Neural cell (in vitro differentiated cells): ENCODE measurements at regions not wholly inside any gene's neighbourhood (a gene's known extent, or its start where the extent isn't known, plus 50 kb on each side); places are given as distances from the start of the nearest gene placed in this dataset.

Experiments used
- H2AFZ ChIP-seq: fragments of 200-600, 300-800 bp; sonication (generic), shearing (Covaris generic); 2 replicates; pipeline ENCODE4 v1.6.0; 2014; ENCODE audit warnings: low read depth, mild to moderate bottlenecking, antibody characterized with exemption, low read length, moderate library complexity
- H3F3A ChIP-seq: fragments of 200-600 bp; shearing (Covaris generic); 2 replicates; pipeline ENCODE4 v1.6.1; 2016; ENCODE audit warnings: mild to moderate bottlenecking, moderate library complexity, mixed read lengths, antibody characterized with exemption, low read length; ENCODE audit not compliant: insufficient read depth, poor library complexity, severe bottlenecking
- H3K27ac ChIP-seq: fragments of 200-600, 300-800 bp; sonication (generic), shearing (Covaris generic); 2 replicates; pipeline ENCODE4 v1.5.1; 2014; ENCODE audit warnings: mild to moderate bottlenecking, low read length, moderate library complexity
- H3K27me3 ChIP-seq: fragments of 300-800, 200-600 bp; sonication (generic), shearing (Covaris generic); 2 replicates; pipeline ENCODE4 v1.6.0; 2014; ENCODE audit warnings: mild to moderate bottlenecking, low read depth, low read length, moderate library complexity; ENCODE audit not compliant: insufficient read depth
- H3K36me3 ChIP-seq: fragments of 300-800, 200-600 bp; sonication (generic), shearing (Covaris generic); 2 replicates; pipeline ENCODE4 v1.5.1; 2014; ENCODE audit warnings: mild to moderate bottlenecking, antibody characterized with exemption, low read length, moderate library complexity; ENCODE audit not compliant: insufficient read depth
- H3K4me2 ChIP-seq: fragments of 300-800, 200-600 bp; sonication (generic), shearing (Covaris generic); 2 replicates; pipeline ENCODE4 v1.6.0; 2014; ENCODE audit warnings: mild to moderate bottlenecking, low read length
- H3K4me3 ChIP-seq: fragments of 300-800, 200-600 bp; sonication (generic), shearing (Covaris generic); 2 replicates; pipeline ENCODE4 v1.5.1; 2014; ENCODE audit warnings: mild to moderate bottlenecking, low read length, moderate library complexity
- H3K79me2 ChIP-seq: fragments of 200-600 bp; shearing (Covaris generic); replicated peaks from 2 replicates; pipeline ENCODE4 v1.6.0; 2014; ENCODE audit warnings: mild to moderate bottlenecking, low read length, moderate library complexity; ENCODE audit not compliant: insufficient read depth
- H3K9ac ChIP-seq: fragments of 300-800, 200-600 bp; sonication (generic), shearing (Covaris generic); 2 replicates; pipeline ENCODE4 v1.6.1; 2016; ENCODE audit warnings: mild to moderate bottlenecking, low read length, mixed read lengths
- H3K9me2 ChIP-seq: fragments of 200-600 bp; shearing (Covaris generic); 2 replicates; pipeline ENCODE4 v1.6.1; 2016; ENCODE audit warnings: mild to moderate bottlenecking, low read length, mixed read lengths; ENCODE audit not compliant: insufficient read depth
- H3K9me3 ChIP-seq: fragments of 200-600, 300-800 bp; sonication (generic), shearing (Covaris generic); 2 replicates; pipeline ENCODE4 v1.6.1; 2016; ENCODE audit warnings: mild to moderate bottlenecking, mixed run types, low read length, moderate library complexity, mixed read lengths
- H4K20me1 ChIP-seq: fragments of 200-600 bp; shearing (Covaris generic); 2 replicates; pipeline ENCODE4 v1.6.1; 2016; ENCODE audit warnings: mild to moderate bottlenecking, mixed run types; ENCODE audit not compliant: insufficient read depth
- EP300 ChIP-seq: fragments of 450-650 bp; conservative IDR thresholded peaks from 2 replicates; pipeline ENCODE4 v1.6.1; 2014; ENCODE audit warnings: antibody characterized with exemption, mild to moderate bottlenecking, moderate library complexity; ENCODE audit not compliant: poor library complexity, severe bottlenecking
- EZH2 ChIP-seq: fragments of 200-600, 300-800 bp; shearing (Covaris generic), sonication (generic); IDR thresholded peaks from 2 replicates; pipeline ENCODE4 v1.6.1; 2014; ENCODE audit warnings: antibody characterized with exemption, low read length, borderline replicate concordance, mild to moderate bottlenecking; ENCODE audit not compliant: insufficient read depth, poor library complexity, severe bottlenecking
- MXI1 ChIP-seq: fragments of 450-650 bp; conservative IDR thresholded peaks from 2 replicates; pipeline ENCODE4 v1.6.1; 2014; ENCODE audit warnings: antibody characterized with exemption, mild to moderate bottlenecking; ENCODE audit not compliant: poor library complexity, severe bottlenecking
- POLR2AphosphoS5 ChIP-seq: IDR thresholded peaks from 2 replicates; pipeline ENCODE4 v1.6.1; 2012
- RAD21 ChIP-seq: fragments of 450-650 bp; conservative IDR thresholded peaks from 2 replicates; pipeline ENCODE4 v1.6.1; 2014; ENCODE audit warnings: antibody characterized with exemption, mild to moderate bottlenecking, moderate library complexity
- SMC3 ChIP-seq: fragments of 450-650 bp; conservative IDR thresholded peaks from 2 replicates; pipeline ENCODE4 v1.6.1; 2014; ENCODE audit warnings: antibody characterized with exemption, mild to moderate bottlenecking, moderate library complexity; ENCODE audit not compliant: poor library complexity
- TAF1 ChIP-seq: IDR thresholded peaks from 2 replicates; pipeline ENCODE4 v1.6.1; 2012; ENCODE audit warnings: low read depth
- TF ChIP-seq, protein P1 (sequence below): fragments of 450-650 bp; IDR thresholded peaks from 2 replicates; pipeline ENCODE4 v1.5.1; 2014; ENCODE audit warnings: antibody characterized with exemption, mild to moderate bottlenecking, moderate library complexity; ENCODE audit not compliant: poor library complexity, severe bottlenecking
- TF ChIP-seq, protein P2 (sequence below): IDR thresholded peaks from 2 replicates; pipeline ENCODE4 v1.6.1; 2012; ENCODE audit warnings: borderline replicate concordance

DNA sequence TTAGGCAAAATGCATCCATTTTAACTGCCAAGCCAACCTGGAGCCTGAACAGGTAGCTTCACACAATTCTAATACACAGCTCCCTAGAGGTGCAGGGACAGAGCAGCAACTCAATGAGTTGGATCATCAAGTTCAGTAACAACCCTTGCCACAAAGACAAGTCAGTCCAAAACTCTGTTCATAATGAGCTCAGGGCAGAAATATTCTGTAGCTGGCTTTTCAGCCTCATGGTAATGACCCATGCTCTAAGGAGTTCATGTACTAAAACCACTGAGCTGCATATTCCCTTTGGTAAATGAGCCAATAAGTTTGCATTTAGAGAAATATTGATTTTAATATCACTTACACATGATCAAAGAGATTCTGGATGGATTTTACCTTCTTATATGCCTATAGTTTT lies 316.1 kb downstream of the SEC23A start:
- Histone ChIP-seq H3K9me3 (no peaks in the 10 kb centered on the region), H2AFZ (no peak overlapping the region), H3K4me3 (no peak overlapping the region), H3K36me3 (no peaks in the 10 kb centered on the region), H3K79me2 (no peaks in the 10 kb centered on the region), H3K9ac (no peak overlapping the region), H3K9me2 (no peaks in the 10 kb centered on the region), H3F3A (no peaks in the 10 kb centered on the region), H3K27me3 (no peaks in the 10 kb centered on the region), H3K4me2 (no peak overlapping the region), H3K27ac (no peak overlapping the region), H4K20me1 (no peaks in the 10 kb centered on the region)
- no peak for TF ChIP-seq EP300
- TF ChIP-seq SMC3, result no peak
- no peak for TF ChIP-seq POLR2AphosphoS5
- TF ChIP-seq, protein P1, sequence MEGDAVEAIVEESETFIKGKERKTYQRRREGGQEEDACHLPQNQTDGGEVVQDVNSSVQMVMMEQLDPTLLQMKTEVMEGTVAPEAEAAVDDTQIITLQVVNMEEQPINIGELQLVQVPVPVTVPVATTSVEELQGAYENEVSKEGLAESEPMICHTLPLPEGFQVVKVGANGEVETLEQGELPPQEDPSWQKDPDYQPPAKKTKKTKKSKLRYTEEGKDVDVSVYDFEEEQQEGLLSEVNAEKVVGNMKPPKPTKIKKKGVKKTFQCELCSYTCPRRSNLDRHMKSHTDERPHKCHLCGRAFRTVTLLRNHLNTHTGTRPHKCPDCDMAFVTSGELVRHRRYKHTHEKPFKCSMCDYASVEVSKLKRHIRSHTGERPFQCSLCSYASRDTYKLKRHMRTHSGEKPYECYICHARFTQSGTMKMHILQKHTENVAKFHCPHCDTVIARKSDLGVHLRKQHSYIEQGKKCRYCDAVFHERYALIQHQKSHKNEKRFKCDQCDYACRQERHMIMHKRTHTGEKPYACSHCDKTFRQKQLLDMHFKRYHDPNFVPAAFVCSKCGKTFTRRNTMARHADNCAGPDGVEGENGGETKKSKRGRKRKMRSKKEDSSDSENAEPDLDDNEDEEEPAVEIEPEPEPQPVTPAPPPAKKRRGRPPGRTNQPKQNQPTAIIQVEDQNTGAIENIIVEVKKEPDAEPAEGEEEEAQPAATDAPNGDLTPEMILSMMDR, result no peak
- TF ChIP-seq, protein P2, sequence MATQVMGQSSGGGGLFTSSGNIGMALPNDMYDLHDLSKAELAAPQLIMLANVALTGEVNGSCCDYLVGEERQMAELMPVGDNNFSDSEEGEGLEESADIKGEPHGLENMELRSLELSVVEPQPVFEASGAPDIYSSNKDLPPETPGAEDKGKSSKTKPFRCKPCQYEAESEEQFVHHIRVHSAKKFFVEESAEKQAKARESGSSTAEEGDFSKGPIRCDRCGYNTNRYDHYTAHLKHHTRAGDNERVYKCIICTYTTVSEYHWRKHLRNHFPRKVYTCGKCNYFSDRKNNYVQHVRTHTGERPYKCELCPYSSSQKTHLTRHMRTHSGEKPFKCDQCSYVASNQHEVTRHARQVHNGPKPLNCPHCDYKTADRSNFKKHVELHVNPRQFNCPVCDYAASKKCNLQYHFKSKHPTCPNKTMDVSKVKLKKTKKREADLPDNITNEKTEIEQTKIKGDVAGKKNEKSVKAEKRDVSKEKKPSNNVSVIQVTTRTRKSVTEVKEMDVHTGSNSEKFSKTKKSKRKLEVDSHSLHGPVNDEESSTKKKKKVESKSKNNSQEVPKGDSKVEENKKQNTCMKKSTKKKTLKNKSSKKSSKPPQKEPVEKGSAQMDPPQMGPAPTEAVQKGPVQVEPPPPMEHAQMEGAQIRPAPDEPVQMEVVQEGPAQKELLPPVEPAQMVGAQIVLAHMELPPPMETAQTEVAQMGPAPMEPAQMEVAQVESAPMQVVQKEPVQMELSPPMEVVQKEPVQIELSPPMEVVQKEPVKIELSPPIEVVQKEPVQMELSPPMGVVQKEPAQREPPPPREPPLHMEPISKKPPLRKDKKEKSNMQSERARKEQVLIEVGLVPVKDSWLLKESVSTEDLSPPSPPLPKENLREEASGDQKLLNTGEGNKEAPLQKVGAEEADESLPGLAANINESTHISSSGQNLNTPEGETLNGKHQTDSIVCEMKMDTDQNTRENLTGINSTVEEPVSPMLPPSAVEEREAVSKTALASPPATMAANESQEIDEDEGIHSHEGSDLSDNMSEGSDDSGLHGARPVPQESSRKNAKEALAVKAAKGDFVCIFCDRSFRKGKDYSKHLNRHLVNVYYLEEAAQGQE, result no peak
- TF ChIP-seq EZH2, result no peak
- TF ChIP-seq TAF1, result no peak
- TF ChIP-seq RAD21, result no peak
- no peak for TF ChIP-seq MXI1

DNA sequence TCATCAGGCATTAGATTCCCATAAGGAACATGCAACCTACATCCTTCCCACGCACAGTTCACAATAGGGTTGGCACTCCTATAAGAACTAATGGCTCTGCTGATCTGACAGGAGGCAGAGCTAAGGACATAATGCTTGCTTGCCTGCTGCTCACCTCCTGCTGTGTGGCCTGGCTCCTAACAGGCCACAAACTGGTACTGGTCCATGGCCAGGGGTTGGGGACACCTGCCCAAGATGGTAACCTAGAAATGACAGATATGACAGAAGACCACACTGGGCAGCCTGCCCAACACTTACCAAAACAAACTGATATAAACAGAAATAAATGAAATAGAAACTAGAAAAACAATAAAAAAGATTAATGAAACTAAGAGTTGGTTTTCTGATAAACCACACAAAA lies 325.6 kb downstream of the SEC23A start:
- H3K36me3 ChIP-seq, result no peaks in the 10 kb centered on the region
- H3K9me3 ChIP-seq, result no peaks in the 10 kb centered on the region
- no peaks in the 10 kb centered on the region for H3K79me2 ChIP-seq
- no peak overlapping the region for H3K9ac ChIP-seq
- H3K27ac ChIP-seq, result no peak overlapping the region
- no peak overlapping the region for H3K4me2 ChIP-seq
- H3K4me3 ChIP-seq, result no peak overlapping the region
- no peak for TF ChIP-seq POLR2AphosphoS5
- no peak for TF ChIP-seq EZH2
- TF ChIP-seq, protein P1, result no peak
- TF ChIP-seq, protein P2, result no peak
- no peak for TF ChIP-seq TAF1
- TF ChIP-seq RAD21, result no peak
- no peak for TF ChIP-seq SMC3
- no peak for TF ChIP-seq MXI1
- TF ChIP-seq EP300, result no peak
- no peaks in the 10 kb centered on the region for H3K9me2 ChIP-seq
- no peaks in the 10 kb centered on the region for H4K20me1 ChIP-seq
- no peaks in the 10 kb centered on the region for H3F3A ChIP-seq
- no peaks in the 10 kb centered on the region for H3K27me3 ChIP-seq
- H2AFZ ChIP-seq, result no peak overlapping the region
